ENCODE measurements at regions not wholly inside any gene's neighbourhood (a gene's known extent, or its start where the extent isn't known, plus 50 kb on each side); places are given as distances from the start of the nearest gene placed in this dataset.

- no peak for ATAC-seq
- FAIRE-seq = no peak
Observed at GRCh38 chr3:22210693-22211092, 459.7 kb upstream of the ZNF385D start.

GRCh38 chr3:22216601-22217000 is 465.6 kb upstream of the ZNF385D start:
- H3K36me3 ChIP-seq (replicated peaks in 1 of 2; ENCODE audit: control insufficient read depth in 1 of 2, insufficient read depth in 2 of 2, low read length in 2 of 2) = no peaks in the 10 kb centered on the region
- in situ Hi-C loops (cut with HindIII; ENCODE audit: extremely low pct_ligation_motif_present, low pct_unique_long_range_greater_than_20kb) (no loop called here), intact Hi-C loops (cut with micrococcal nuclease; ENCODE audit: unreplicated experiment) (no loop called here)
- no peak overlapping the region for H2AFZ ChIP-seq (ENCODE audit: low read length)
- no peaks in the 10 kb centered on the region for H4K20me1 ChIP-seq (ENCODE audit: insufficient read depth, low read length)
- ATAC-seq = no peak
- no peak overlapping the region for H3K9ac ChIP-seq (ENCODE audit: insufficient read depth, low read depth, low read length)
- FAIRE-seq = no peak
- H3K4me1 ChIP-seq (ENCODE audit: insufficient read depth, low read length) = no peaks in the 10 kb centered on the region
- no peak overlapping the region for H3K27ac ChIP-seq (ENCODE audit: extremely low read length, insufficient read depth, low read length)
- no peak for DNase-seq (ENCODE audit: low spot score)
- H3K79me2 ChIP-seq (ENCODE audit: insufficient read depth, low read length) = no peaks in the 10 kb centered on the region
- no peaks in the 10 kb centered on the region for H3K9me3 ChIP-seq (ENCODE audit: low read length)
- ChIA-PET POLR2A (no interaction called here), CTCF (ENCODE audit: low intra/inter-chr PET ratio, low total read pairs) (no interaction called here)
- WGBS (ENCODE audit: low lambda C conversion rate) = 0% methylated on average over 3 of the region's 3 CpGs
- H3K27me3 ChIP-seq (ENCODE audit: control insufficient read depth in 1 of 2, insufficient read depth in 2 of 2, low read length in 2 of 2) = no peaks in the 10 kb centered on the region
- no peak overlapping the region for H3K4me2 ChIP-seq (ENCODE audit: low read depth, low read length)
- no TSS peak for BruUV-seq (replicated peaks)
- no peak overlapping the region for H3K4me3 ChIP-seq (replicated peaks in 1 of 3; ENCODE audit: insufficient read depth in 1 of 3, low read depth in 2 of 3, low read length in 3 of 3)
- TF ChIP-seq ZBTB40 (IDR thresholded peaks at IDR 0.05) (no peak), ZBTB40 (CRISPR knock-in tag; IDR thresholded peaks at IDR 0.05) (no peak)

More at GRCh38 chr3:22210693-22211092, 459.7 kb upstream of the ZNF385D start:
- Histone ChIP-seq H3K27me3 (ENCODE audit: control insufficient read depth in 1 of 2, insufficient read depth in 2 of 2, low read length in 2 of 2) (no peaks in the 10 kb centered on the region), H3K79me2 (ENCODE audit: insufficient read depth, low read length) (no peaks in the 10 kb centered on the region), H3K36me3 (replicated peaks in 1 of 2; ENCODE audit: control insufficient read depth in 1 of 2, insufficient read depth in 2 of 2, low read length in 2 of 2) (no peaks in the 10 kb centered on the region), H3K9ac (ENCODE audit: insufficient read depth, low read depth, low read length) (no peak overlapping the region), H3K4me3 (replicated peaks in 1 of 3; ENCODE audit: insufficient read depth in 1 of 3, low read depth in 2 of 3, low read length in 3 of 3) (no peak overlapping the region), H3K27ac (ENCODE audit: extremely low read length, insufficient read depth, low read length) (no peak overlapping the region), H3K4me2 (ENCODE audit: low read depth, low read length) (no peak overlapping the region), H2AFZ (ENCODE audit: low read length) (no peak overlapping the region), H3K4me1 (ENCODE audit: insufficient read depth, low read length) (no peaks in the 10 kb centered on the region), H4K20me1 (ENCODE audit: insufficient read depth, low read length) (no peaks in the 10 kb centered on the region), H3K9me3 (ENCODE audit: low read length) (no peaks in the 10 kb centered on the region)
- ChIA-PET POLR2A (no interaction called here), CTCF (ENCODE audit: low intra/inter-chr PET ratio, low total read pairs) (no interaction called here)
- no peak for DNase-seq (ENCODE audit: low spot score)
- TF ChIP-seq SMAD3 (CRISPR knock-in tag; IDR thresholded peaks at IDR 0.05) (no peak), MAFK (conservative IDR thresholded peaks at IDR 0.05 in 1 of 2, IDR thresholded peaks at IDR 0.05 in 1 of 2; ENCODE audit: low read length in 2 of 2) (peak; percentile 32 to 79; a peak in 3 of 4 replicates), ZNF574 (CRISPR knock-in tag; IDR thresholded peaks at IDR 0.05) (no peak), MAFF (IDR thresholded peaks at IDR 0.05; ENCODE audit: low read depth, low read length) (peak; percentile 62)
- intact Hi-C loops (cut with micrococcal nuclease; ENCODE audit: unreplicated experiment) = no loop called here
- BruUV-seq (replicated peaks) = no TSS peak
- in situ Hi-C loops (cut with HindIII; ENCODE audit: extremely low pct_ligation_motif_present, low pct_unique_long_range_greater_than_20kb) = no loop called here

Measured in HepG2 (cell line).